Thyroid gland (tissue), 4 donors: ENCODE measurements at regions not wholly inside any gene's neighbourhood (a gene's known extent, or its start where the extent isn't known, plus 50 kb on each side); places are given as distances from the start of the nearest gene placed in this dataset.

Experiments
- DNase-seq, 2 donors: peaks; one replicate each; pipeline ENCODE4 v3.0.0-alpha.2; 2019
- H3K27ac ChIP-seq, 3 donors: fragments of 200-600 bp; sonication (generic); 1 replicate in 2 of 3; 2 replicates in 1 of 3; pipeline ENCODE4 v1.5.1; 2016 to 2019; ENCODE audit warnings: mild to moderate bottlenecking in 1 of 3, moderate library complexity in 1 of 3
- H3K27me3 ChIP-seq: fragments of 200-600 bp; sonication (generic); one replicate; pipeline ENCODE4 v1.5.1; 2019
- H3K36me3 ChIP-seq, 2 donors: fragments of 200-600 bp; sonication (generic); one replicate each; pipeline ENCODE4 v1.5.1; 2016 to 2019
- H3K4me1 ChIP-seq, 2 donors: fragments of 200-600 bp; sonication (generic); one replicate each; pipeline ENCODE4 v1.5.1; 2017 to 2019
- H3K4me3 ChIP-seq, 3 donors: fragments of 200-600 bp; sonication (generic); replicated peaks in 1 of 3; 1 replicate in 2 of 3; 2 replicates in 1 of 3; pipeline ENCODE4 v1.5.1; 2016; ENCODE audit warnings: mild to moderate bottlenecking in 1 of 3
- H3K9me3 ChIP-seq: fragments of 200-600 bp; sonication (generic); one replicate; pipeline ENCODE4 v1.5.1; 2017
- CTCF ChIP-seq, 6 experiments: fragments of 200-600 bp in 3 of 6; fragments of 450-650 bp in 3 of 6; sonication (generic) in 3 of 6; IDR thresholded peaks; one replicate each; pipeline ENCODE4 v1.5.1; 2016 to 2019; ENCODE audit warnings: antibody characterized with exemption in 6 of 6, mild to moderate bottlenecking in 2 of 6, inconsistent platforms in 1 of 6, moderate library complexity in 1 of 6
- POLR2A ChIP-seq, 2 donors: fragments of 450-650 bp; IDR thresholded peaks; one replicate each; pipeline ENCODE4 v1.6.1; 2017; ENCODE audit warnings: antibody characterized with exemption in 2 of 2, mild to moderate bottlenecking in 2 of 2, moderate library complexity in 1 of 2
- WGBS, 2 donors: methylation state at CpG; one replicate each; pipeline ENCODE4 v1.1.5; 2017; 5-methylcytosine and 5-hydroxymethylcytosine counted together
- intact Hi-C: fragments of 100-400 bp; cut with DNase I; formaldehyde crosslinking; loops from one replicate; pipeline ENCODE4 v1.15.1; 2023

- no peak overlapping the region for H3K4me3 ChIP-seq
- TF ChIP-seq POLR2A (IDR thresholded peaks at IDR 0.05) (no peak), CTCF (IDR thresholded peaks at IDR 0.05) (no peak)
- no peaks in the 10 kb centered on the region for H3K4me1 ChIP-seq
- DNase-seq = no peak
- no peaks in the 10 kb centered on the region for H3K27me3 ChIP-seq
- intact Hi-C loops = no loop called here
- no peak overlapping the region for H3K27ac ChIP-seq
- 56 to 58% methylated on average over 21 of the region's 21 CpGs for WGBS, 2 donors
- H3K9me3 ChIP-seq = no peaks in the 10 kb centered on the region
- H3K36me3 ChIP-seq = no peaks in the 10 kb centered on the region
These were observed 77.2 kb downstream of the HIF1AN start for GRCh38 chr10:100612601-100613595.

GRCh38 chr10:100613846-100614245, 78.1 kb downstream of the HIF1AN start:
- TF ChIP-seq CTCF (IDR thresholded peaks at IDR 0.05) = no peak
- TF ChIP-seq POLR2A (IDR thresholded peaks at IDR 0.05) = no peak
- H3K27me3 ChIP-seq = no peaks in the 10 kb centered on the region
- WGBS, 2 donors = 80 to 82% methylated on average over 8 of the region's 8 CpGs
- H3K27ac ChIP-seq = no peak overlapping the region
- no peak overlapping the region for H3K4me3 ChIP-seq
- DNase-seq = no peak
- no peaks in the 10 kb centered on the region for H3K9me3 ChIP-seq
- no peaks in the 10 kb centered on the region for H3K4me1 ChIP-seq
- no peaks in the 10 kb centered on the region for H3K36me3 ChIP-seq
- intact Hi-C loops = no loop called here

GRCh38 chr10:100614429-100615095, 78.8 kb downstream of the HIF1AN start:
- Histone ChIP-seq H3K9me3 (no peaks in the 10 kb centered on the region), H3K27me3 (no peaks in the 10 kb centered on the region), H3K27ac (no peak overlapping the region), H3K36me3 (no peaks in the 10 kb centered on the region), H3K4me1 (no peaks in the 10 kb centered on the region), H3K4me3 (no peak overlapping the region)
- intact Hi-C loops = no loop called here
- DNase-seq = no peak
- WGBS, 2 donors = 69 to 74% methylated on average over 11 of the region's 11 CpGs
- TF ChIP-seq CTCF (IDR thresholded peaks at IDR 0.05) (no peak), POLR2A (IDR thresholded peaks at IDR 0.05) (no peak)

GRCh38 chr10:100615241-100615640, 79.5 kb downstream of the HIF1AN start:
- WGBS, 2 donors = 75 to 81% methylated on average over 10 of the region's 10 CpGs
- H3K27me3 ChIP-seq = no peaks in the 10 kb centered on the region
- TF ChIP-seq CTCF (IDR thresholded peaks at IDR 0.05) (no peak), POLR2A (IDR thresholded peaks at IDR 0.05) (no peak)

GRCh38 chr10:100615908-100616307, 80.2 kb downstream of the HIF1AN start:
- no peaks in the 10 kb centered on the region for H3K4me1 ChIP-seq
- intact Hi-C loops = no loop called here
- no peaks in the 10 kb centered on the region for H3K9me3 ChIP-seq
- no peak overlapping the region for H3K27ac ChIP-seq
- no peak for DNase-seq
- no peaks in the 10 kb centered on the region for H3K27me3 ChIP-seq
- H3K36me3 ChIP-seq = no peaks in the 10 kb centered on the region
- WGBS, 2 donors = 47 to 61% methylated on average over 5 of the region's 5 CpGs
- TF ChIP-seq POLR2A (IDR thresholded peaks at IDR 0.05) (no peak), CTCF (IDR thresholded peaks at IDR 0.05) (no peak)
- H3K4me3 ChIP-seq = no peak overlapping the region

More at GRCh38 chr10:100615241-100615640, 79.5 kb downstream of the HIF1AN start:
- Histone ChIP-seq H3K27ac (no peak overlapping the region), H3K4me3 (no peak overlapping the region), H3K9me3 (no peaks in the 10 kb centered on the region), H3K4me1 (no peaks in the 10 kb centered on the region), H3K36me3 (no peaks in the 10 kb centered on the region)
- no peak for DNase-seq
- intact Hi-C loops = no loop called here
